Mesenchymal stem cell (in vitro differentiated cells and primary cell): ENCODE measurements at regions not wholly inside any gene's neighbourhood (a gene's known extent, or its start where the extent isn't known, plus 50 kb on each side); places are given as distances from the start of the nearest gene placed in this dataset.

Experiments
- DNase-seq: peaks from one replicate; pipeline ENCODE4 v3.0.0-alpha.2; 2013
- H2AFZ ChIP-seq: one replicate; pipeline ENCODE4 v1.6.1; 2013; ENCODE audit warnings: low read depth, mild to moderate bottlenecking, control low read depth, inconsistent platforms, low read length, moderate library complexity
- H2AK5ac ChIP-seq: 2 replicates; pipeline ENCODE4 v1.6.1; 2013; ENCODE audit warnings: low read length, moderate library complexity, mild to moderate bottlenecking, inconsistent platforms; ENCODE audit not compliant: severe bottlenecking
- H2BK120ac ChIP-seq: one replicate; pipeline ENCODE4 v1.6.1; 2013; ENCODE audit warnings: low read depth, mild to moderate bottlenecking, inconsistent platforms, low read length, moderate library complexity
- H2BK12ac ChIP-seq, 2 experiments: one replicate each; pipeline ENCODE4 v1.6.1; 2013; ENCODE audit warnings: inconsistent platforms in 2 of 2, low read length in 2 of 2, mild to moderate bottlenecking in 2 of 2, moderate library complexity in 2 of 2, control low read depth in 1 of 2
- H2BK15ac ChIP-seq: one replicate; pipeline ENCODE4 v1.6.1; 2013; ENCODE audit warnings: mild to moderate bottlenecking, low read depth, inconsistent platforms; ENCODE audit not compliant: poor library complexity, severe bottlenecking
- H2BK5ac ChIP-seq: 2 replicates; pipeline ENCODE4 v1.6.1; 2013; ENCODE audit warnings: low read depth, mild to moderate bottlenecking, low read length, control low read depth, inconsistent platforms; ENCODE audit not compliant: poor library complexity, severe bottlenecking
- H3K14ac ChIP-seq, 2 experiments: one replicate each; pipeline ENCODE4 v1.6.1; 2013; ENCODE audit warnings: inconsistent platforms in 2 of 2, low read length in 2 of 2, control low read depth in 1 of 2, mild to moderate bottlenecking in 1 of 2, moderate library complexity in 1 of 2
- H3K18ac ChIP-seq, 2 experiments: one replicate each; pipeline ENCODE4 v1.6.1; 2013; ENCODE audit warnings: inconsistent platforms in 2 of 2, low read length in 2 of 2, control low read depth in 1 of 2, low read depth in 1 of 2, mild to moderate bottlenecking in 1 of 2
- H3K23ac ChIP-seq, 2 experiments: one replicate each; pipeline ENCODE4 v1.6.1; 2013; ENCODE audit warnings: inconsistent platforms in 2 of 2, low read length in 2 of 2, mild to moderate bottlenecking in 2 of 2, moderate library complexity in 2 of 2, control low read depth in 1 of 2
- H3K27ac ChIP-seq: 2 replicates; pipeline ENCODE4 v1.5.1; 2013; ENCODE audit warnings: mild to moderate bottlenecking, moderate library complexity, low read length, control low read depth, inconsistent platforms; ENCODE audit not compliant: poor library complexity, severe bottlenecking
- H3K27me3 ChIP-seq, 2 experiments: 2 replicates each; pipeline versions ENCODE4 v1.6.1 to v1.7.0; 2013; ENCODE audit warnings: low read length in 2 of 2, mild to moderate bottlenecking in 2 of 2, moderate library complexity in 2 of 2, control low read depth in 1 of 2, inconsistent platforms in 1 of 2; ENCODE audit not compliant: control insufficient read depth in 1 of 2, insufficient read depth in 1 of 2
- H3K36me3 ChIP-seq, 2 experiments: 2 replicates each; pipeline versions ENCODE4 v1.6.1 to v1.7.0; 2013; ENCODE audit warnings: low read length in 2 of 2, control low read depth in 1 of 2, inconsistent platforms in 1 of 2, low read depth in 1 of 2, mild to moderate bottlenecking in 1 of 2; ENCODE audit not compliant: insufficient read depth in 2 of 2, control insufficient read depth in 1 of 2
- H3K4ac ChIP-seq, 2 experiments: one replicate each; pipeline ENCODE4 v1.6.1; 2013; ENCODE audit warnings: inconsistent platforms in 2 of 2, low read length in 2 of 2, mild to moderate bottlenecking in 2 of 2, moderate library complexity in 2 of 2, control low read depth in 1 of 2, low read depth in 1 of 2
- H3K4me1 ChIP-seq: 2 replicates; pipeline ENCODE4 v1.6.1; 2013; ENCODE audit warnings: low read depth, low read length, control low read depth; ENCODE audit not compliant: control insufficient read depth, insufficient read depth
- H3K4me2 ChIP-seq: 2 replicates; pipeline ENCODE4 v1.6.1; 2013; ENCODE audit warnings: low read length, mild to moderate bottlenecking, inconsistent platforms; ENCODE audit not compliant: poor library complexity, severe bottlenecking
- H3K4me3 ChIP-seq, 2 experiments: 2 replicates each; pipeline versions ENCODE4 v1.5.1 to v1.7.0; 2013; ENCODE audit warnings: low read length in 2 of 2, mild to moderate bottlenecking in 2 of 2, control low read depth in 1 of 2, low read depth in 1 of 2; ENCODE audit not compliant: insufficient read depth in 1 of 2
- H3K79me1 ChIP-seq: replicated peaks from 2 replicates; pipeline ENCODE4 v1.6.1; 2013; ENCODE audit warnings: mild to moderate bottlenecking, control low read depth, low read length, inconsistent platforms; ENCODE audit not compliant: poor library complexity, severe bottlenecking
- H3K9ac ChIP-seq: 2 replicates; pipeline ENCODE4 v1.7.0; 2013; ENCODE audit warnings: mild to moderate bottlenecking, low read length, moderate library complexity
- H3K9me3 ChIP-seq: 2 replicates; pipeline ENCODE4 v1.7.0; 2013; ENCODE audit warnings: mild to moderate bottlenecking, low read length; ENCODE audit not compliant: control insufficient read depth
- H4K8ac ChIP-seq: one replicate; pipeline ENCODE4 v1.6.1; 2013; ENCODE audit warnings: inconsistent platforms, mild to moderate bottlenecking, low read length, moderate library complexity
- H4K91ac ChIP-seq: one replicate; pipeline ENCODE4 v1.6.1; 2013; ENCODE audit warnings: mild to moderate bottlenecking, low read length, inconsistent platforms
- WGBS: methylation state at CpG from one replicate; pipeline ENCODE4 v1.1.7; 2013; ENCODE audit warnings: mixed read lengths; 5-methylcytosine and 5-hydroxymethylcytosine counted together

DNA sequence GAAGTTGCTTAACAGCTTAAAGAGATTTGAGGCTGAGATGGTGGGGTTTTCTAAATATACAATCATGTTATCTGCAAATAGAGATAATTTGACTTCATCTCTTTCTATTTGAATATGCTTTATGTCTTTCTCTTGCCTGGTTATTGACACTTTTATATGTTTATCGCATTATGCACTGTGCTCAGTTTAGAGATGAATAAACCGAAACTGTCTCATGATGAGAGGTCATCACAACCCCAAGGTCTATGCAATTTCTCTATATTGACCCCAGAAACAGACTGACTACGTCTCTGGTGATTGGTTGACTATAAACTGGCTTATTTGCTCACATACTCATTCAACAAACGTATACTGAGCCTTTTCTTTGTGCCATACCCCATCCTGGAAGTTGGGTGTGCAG is 117.9 kb upstream of the NRIP1 start:
- H4K8ac ChIP-seq, result no peak overlapping the region
- H2BK120ac ChIP-seq, result no peak overlapping the region
- H3K4ac ChIP-seq, result no peak overlapping the region
- no peak overlapping the region for H3K23ac ChIP-seq
- H3K27me3 ChIP-seq, result no peaks in the 10 kb centered on the region
- H2BK5ac ChIP-seq, result no peak overlapping the region
- no peak overlapping the region for H2AK5ac ChIP-seq
- H2BK12ac ChIP-seq, result no peak overlapping the region
- no peak overlapping the region for H2BK15ac ChIP-seq
- DNase-seq, result no peak
- no peaks in the 10 kb centered on the region for H3K9me3 ChIP-seq
- no peak overlapping the region for H3K4me2 ChIP-seq
- no peaks in the 10 kb centered on the region for H3K4me1 ChIP-seq
- no peak overlapping the region for H3K14ac ChIP-seq
- H3K27ac ChIP-seq, result no peak overlapping the region
- H3K79me1 ChIP-seq, result no peaks in the 10 kb centered on the region
- no peak overlapping the region for H3K4me3 ChIP-seq
- no peak overlapping the region for H3K18ac ChIP-seq
- WGBS, result 67% methylated on average over 4 of the region's 4 CpGs
- no peaks in the 10 kb centered on the region for H3K36me3 ChIP-seq
- no peak overlapping the region for H4K91ac ChIP-seq
- H2AFZ ChIP-seq, result no peak overlapping the region
- H3K9ac ChIP-seq, result no peak overlapping the region

DNA sequence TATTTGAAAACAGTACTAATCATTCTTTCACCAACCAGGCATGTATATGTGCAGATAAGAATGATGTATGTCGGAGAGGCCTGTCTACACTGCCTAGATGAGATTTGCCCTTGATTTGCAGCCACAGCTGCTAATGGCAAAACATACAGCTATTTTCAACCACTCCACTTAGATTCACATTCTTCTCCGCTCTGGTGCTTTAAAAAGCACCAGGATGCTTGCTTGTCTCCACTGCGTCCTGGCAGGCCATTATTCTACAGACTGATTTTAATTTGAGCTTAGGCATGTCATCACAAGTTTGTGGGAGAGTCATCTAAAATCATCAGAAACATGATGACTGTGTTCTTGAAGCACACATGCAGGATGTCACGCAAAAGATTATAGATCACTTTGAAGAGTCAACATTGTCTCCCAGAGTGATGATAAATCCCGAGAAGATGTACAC is 119.0 kb upstream of the NRIP1 start:
- no peaks in the 10 kb centered on the region for H3K4me1 ChIP-seq
- H3K9ac ChIP-seq, result no peak overlapping the region
- no peaks in the 10 kb centered on the region for H3K9me3 ChIP-seq
- no peak overlapping the region for H4K91ac ChIP-seq
- H3K4me2 ChIP-seq, result no peak overlapping the region
- no peak overlapping the region for H2BK120ac ChIP-seq
- 67% methylated on average over 5 of the region's 5 CpGs for WGBS
- H2BK15ac ChIP-seq, result no peak overlapping the region
- no peak overlapping the region for H3K18ac ChIP-seq
- no peak overlapping the region for H3K14ac ChIP-seq
- no peaks in the 10 kb centered on the region for H3K27me3 ChIP-seq
- no peak overlapping the region for H3K4ac ChIP-seq
- no peak overlapping the region for H2BK5ac ChIP-seq
- no peak overlapping the region for H4K8ac ChIP-seq
- H3K36me3 ChIP-seq, result no peaks in the 10 kb centered on the region
- no peak overlapping the region for H3K27ac ChIP-seq
- H3K4me3 ChIP-seq, result no peak overlapping the region
- no peak overlapping the region for H3K23ac ChIP-seq
- H2AFZ ChIP-seq, result no peak overlapping the region
- H3K79me1 ChIP-seq, result no peaks in the 10 kb centered on the region
- DNase-seq, result no peak
- H2AK5ac ChIP-seq, result no peak overlapping the region
- H2BK12ac ChIP-seq, result no peak overlapping the region

DNA sequence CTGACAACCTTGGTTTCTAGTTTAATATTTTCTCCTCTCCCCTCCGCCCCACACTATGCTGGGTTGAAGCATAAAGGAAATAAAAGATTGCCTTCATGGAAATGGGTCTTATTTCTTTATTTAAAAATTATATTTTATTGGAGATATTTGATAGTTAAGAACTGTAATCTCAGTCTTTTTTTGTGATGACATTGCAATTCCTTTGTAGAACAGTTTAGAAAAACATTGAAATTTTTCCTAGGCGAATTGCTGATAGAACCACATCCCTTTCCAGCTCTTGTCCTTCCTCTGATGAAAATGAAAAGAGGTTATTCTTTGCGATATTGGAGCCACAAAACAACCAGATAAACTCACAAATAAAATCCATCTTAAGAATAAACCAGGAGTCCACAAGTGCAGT is 125.6 kb upstream of the NRIP1 start:
- no peak overlapping the region for H3K14ac ChIP-seq
- no peaks in the 10 kb centered on the region for H3K79me1 ChIP-seq
- no peaks in the 10 kb centered on the region for H3K9me3 ChIP-seq
- H2BK5ac ChIP-seq, result no peak overlapping the region
- no peaks in the 10 kb centered on the region for H3K36me3 ChIP-seq
- DNase-seq, result no peak
- H3K9ac ChIP-seq, result no peak overlapping the region
- H3K27me3 ChIP-seq, result no peaks in the 10 kb centered on the region
- no peak overlapping the region for H4K91ac ChIP-seq
- H3K4ac ChIP-seq, result no peak overlapping the region
- WGBS, result 92% methylated on average over 2 of the region's 3 CpGs
- H3K4me2 ChIP-seq, result no peak overlapping the region
- H2AK5ac ChIP-seq, result no peak overlapping the region
- no peak overlapping the region for H2AFZ ChIP-seq
- no peaks in the 10 kb centered on the region for H3K4me1 ChIP-seq
- no peak overlapping the region for H3K23ac ChIP-seq
- H2BK12ac ChIP-seq, result no peak overlapping the region
- no peak overlapping the region for H3K27ac ChIP-seq
- H2BK120ac ChIP-seq, result no peak overlapping the region
- no peak overlapping the region for H3K4me3 ChIP-seq
- no peak overlapping the region for H3K18ac ChIP-seq
- H2BK15ac ChIP-seq, result no peak overlapping the region
- no peak overlapping the region for H4K8ac ChIP-seq

DNA sequence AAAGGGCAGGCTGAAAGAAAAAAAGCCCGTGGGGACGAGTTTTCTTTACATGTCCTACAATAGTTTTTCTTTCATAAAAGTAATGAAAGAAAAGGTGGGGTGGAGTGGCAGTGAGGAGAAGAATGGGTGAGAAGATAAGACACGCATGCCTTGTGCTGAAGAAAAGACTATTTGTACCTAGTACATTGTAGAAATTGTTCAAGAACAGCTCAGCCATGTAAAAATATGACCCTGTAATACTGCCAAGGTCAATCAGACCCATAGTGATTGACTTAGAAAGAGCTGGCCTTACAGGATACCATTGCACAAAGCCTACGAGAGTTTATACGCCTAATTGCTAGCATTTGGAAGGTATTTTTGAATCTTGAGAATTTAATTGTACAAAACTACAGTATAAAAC is 126.0 kb upstream of the NRIP1 start:
- Histone ChIP-seq H3K4me3 (no peak overlapping the region), H2BK5ac (no peak overlapping the region), H2BK120ac (no peak overlapping the region), H2AK5ac (no peak overlapping the region), H3K4ac (no peak overlapping the region), H3K79me1 (no peaks in the 10 kb centered on the region), H3K9me3 (no peaks in the 10 kb centered on the region), H3K18ac (no peak overlapping the region), H3K9ac (no peak overlapping the region), H2BK12ac (no peak overlapping the region), H3K23ac (no peak overlapping the region), H3K27me3 (no peaks in the 10 kb centered on the region), H3K4me2 (no peak overlapping the region), H3K4me1 (no peaks in the 10 kb centered on the region), H4K8ac (no peak overlapping the region), H3K27ac (no peak overlapping the region), H2BK15ac (no peak overlapping the region), H2AFZ (no peak overlapping the region), H4K91ac (no peak overlapping the region), H3K14ac (no peak overlapping the region), H3K36me3 (no peaks in the 10 kb centered on the region)
- 100% methylated on average over 1 of the region's 5 CpGs for WGBS
- no peak for DNase-seq
